B cell (primary cell): ENCODE measurements at regions not wholly inside any gene's neighbourhood (a gene's known extent, or its start where the extent isn't known, plus 50 kb on each side); places are given as distances from the start of the nearest gene placed in this dataset.

ENCODE experiments used
- CTCF ChIP-seq: fragments of 200-600 bp; IDR thresholded peaks from one replicate; pipeline ENCODE4 v1.8.0; 2022; ENCODE audit warnings: antibody characterized with exemption, mild to moderate bottlenecking
- EZH2 ChIP-seq: IDR thresholded peaks from 2 replicates; pipeline ENCODE4 v1.6.1; 2012; ENCODE audit warnings: borderline replicate concordance, low read depth, mild to moderate bottlenecking, moderate library complexity, low read length; ENCODE audit not compliant: insufficient read depth, poor library complexity, severe bottlenecking

DNA sequence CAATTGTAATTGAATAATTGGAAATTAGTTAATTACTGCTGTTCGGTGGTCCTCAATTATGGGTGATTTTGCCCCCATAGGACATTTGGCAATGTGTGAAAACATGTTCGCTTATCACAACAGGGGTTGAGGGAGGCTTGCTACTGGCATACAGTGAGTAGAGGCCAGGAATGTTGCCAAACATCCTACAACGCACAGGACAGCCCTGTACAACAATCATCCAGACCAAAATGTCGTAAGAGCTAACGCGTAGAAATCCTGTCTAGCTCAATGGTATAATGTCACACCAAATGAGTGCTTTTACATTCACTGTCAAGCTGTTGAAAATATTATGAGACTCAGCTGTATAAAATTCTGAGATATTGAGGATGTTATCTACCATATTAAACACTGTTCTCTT, 464.4 kb upstream of the TUSC1 start:
- TF ChIP-seq CTCF = no peak
- TF ChIP-seq EZH2 = no peak
